ENCODE measurements at regions not wholly inside any gene's neighbourhood (a gene's known extent, or its start where the extent isn't known, plus 50 kb on each side); places are given as distances from the start of the nearest gene placed in this dataset.

- Mint-ChIP-seq H3K36me3 (ENCODE audit: low read depth) (no peaks in the 10 kb centered on the region), H3K27me3 (ENCODE audit: low read depth) (peaks cover 8% of the 10 kb centered on the region), H3K9me3 (ENCODE audit: low read depth) (no peaks in the 10 kb centered on the region), H3K4me1 (ENCODE audit: low read depth) (no peaks in the 10 kb centered on the region), H3K27ac (ENCODE audit: unreplicated experiment) (no peak overlapping the region), H3K4me3 (ENCODE audit: unreplicated experiment) (no peak overlapping the region)
- DNase-seq (ENCODE audit: low spot score) = no peak
- no peak for TF ChIP-seq CTCF (IDR thresholded peaks at IDR 0.05)
Observed at GRCh38 chr9:22913518-22913917, 466.9 kb downstream of the DMRTA1 start.

DNA sequence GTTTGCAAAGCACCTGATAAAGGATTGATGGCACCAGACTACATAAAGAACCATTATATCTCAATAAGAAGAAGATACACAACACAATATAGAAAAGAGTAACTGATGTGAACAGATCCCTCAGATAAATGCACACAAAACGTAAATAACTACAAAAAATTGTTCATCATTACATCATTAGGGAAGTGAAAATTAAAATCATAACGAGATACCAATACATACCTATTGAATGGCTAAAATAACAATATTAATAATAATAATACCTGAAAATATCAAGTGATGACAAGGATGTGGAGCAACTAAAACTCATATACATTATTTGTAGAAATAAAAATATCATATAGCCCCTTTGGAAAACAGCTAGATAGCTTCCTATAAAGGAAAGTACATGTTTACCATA lies 469.5 kb downstream of the DMRTA1 start:
- H3K27ac Mint-ChIP-seq (ENCODE audit: unreplicated experiment) = no peak overlapping the region
- DNase-seq (ENCODE audit: low spot score) = no peak
- no peaks in the 10 kb centered on the region for H3K36me3 Mint-ChIP-seq (ENCODE audit: low read depth)
- H3K4me1 Mint-ChIP-seq (ENCODE audit: low read depth) = no peaks in the 10 kb centered on the region
- H3K4me3 Mint-ChIP-seq (ENCODE audit: unreplicated experiment) = no peak overlapping the region
- H3K9me3 Mint-ChIP-seq (ENCODE audit: low read depth) = no peaks in the 10 kb centered on the region
- TF ChIP-seq CTCF (IDR thresholded peaks at IDR 0.05) = no peak
- peaks cover 10% of the 10 kb centered on the region for H3K27me3 Mint-ChIP-seq (ENCODE audit: low read depth)

DNA sequence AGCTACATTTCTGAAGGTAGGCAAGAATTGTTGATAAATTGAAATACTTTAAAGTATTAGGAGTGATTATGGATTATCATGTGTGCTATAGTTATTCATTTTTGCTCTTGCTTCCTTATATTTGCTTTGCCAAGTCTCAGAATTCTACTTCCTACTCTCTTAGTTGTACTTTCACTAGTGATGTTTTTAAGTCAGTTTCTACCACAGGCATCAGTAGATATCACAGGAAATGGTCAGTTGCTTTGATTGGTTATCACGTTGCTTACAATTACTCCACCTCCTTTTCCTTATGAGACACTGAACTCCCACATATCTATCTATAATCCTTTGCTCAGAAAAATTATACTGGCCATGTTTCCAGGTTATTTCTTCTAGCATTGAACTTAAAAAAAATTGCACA lies 472.8 kb downstream of the DMRTA1 start:
- H3K4me3 Mint-ChIP-seq (ENCODE audit: unreplicated experiment) = no peak overlapping the region
- TF ChIP-seq CTCF (IDR thresholded peaks at IDR 0.05) = no peak
- peaks cover 10% of the 10 kb centered on the region for H3K27me3 Mint-ChIP-seq (ENCODE audit: low read depth)
- H3K4me1 Mint-ChIP-seq (ENCODE audit: low read depth) = no peaks in the 10 kb centered on the region
- H3K36me3 Mint-ChIP-seq (ENCODE audit: low read depth) = no peaks in the 10 kb centered on the region
- H3K9me3 Mint-ChIP-seq (ENCODE audit: low read depth) = no peaks in the 10 kb centered on the region
- H3K27ac Mint-ChIP-seq (ENCODE audit: unreplicated experiment) = no peak overlapping the region
- no peak for DNase-seq (ENCODE audit: low spot score)

DNA sequence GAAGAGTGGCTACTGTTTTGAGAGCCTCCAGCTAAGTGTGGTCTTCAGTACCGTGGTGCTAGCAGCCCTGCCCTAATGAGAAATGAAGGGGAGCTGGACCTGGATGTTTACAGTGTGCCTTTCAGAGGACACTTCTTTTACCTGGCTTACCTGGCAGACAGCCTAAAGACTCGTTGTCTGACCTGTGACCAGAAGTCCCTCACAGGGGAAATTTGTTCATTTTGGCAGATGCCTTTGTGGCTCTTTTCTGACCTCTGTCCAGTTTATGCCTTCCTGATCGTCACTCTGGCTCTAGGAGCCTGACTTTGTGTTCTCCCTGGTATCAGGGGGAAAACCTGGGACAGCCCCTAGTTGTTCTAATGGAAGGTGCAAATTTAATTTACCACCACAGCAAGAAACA lies 475.1 kb downstream of the DMRTA1 start:
- TF ChIP-seq CTCF (IDR thresholded peaks at IDR 0.05) = no peak
- Mint-ChIP-seq H3K27me3 (ENCODE audit: low read depth) (peaks cover 9% of the 10 kb centered on the region), H3K27ac (ENCODE audit: unreplicated experiment) (no peak overlapping the region), H3K9me3 (ENCODE audit: low read depth) (no peaks in the 10 kb centered on the region), H3K36me3 (ENCODE audit: low read depth) (no peaks in the 10 kb centered on the region), H3K4me3 (ENCODE audit: unreplicated experiment) (no peak overlapping the region), H3K4me1 (ENCODE audit: low read depth) (no peaks in the 10 kb centered on the region)
- DNase-seq (ENCODE audit: low spot score) = no peak

DNA sequence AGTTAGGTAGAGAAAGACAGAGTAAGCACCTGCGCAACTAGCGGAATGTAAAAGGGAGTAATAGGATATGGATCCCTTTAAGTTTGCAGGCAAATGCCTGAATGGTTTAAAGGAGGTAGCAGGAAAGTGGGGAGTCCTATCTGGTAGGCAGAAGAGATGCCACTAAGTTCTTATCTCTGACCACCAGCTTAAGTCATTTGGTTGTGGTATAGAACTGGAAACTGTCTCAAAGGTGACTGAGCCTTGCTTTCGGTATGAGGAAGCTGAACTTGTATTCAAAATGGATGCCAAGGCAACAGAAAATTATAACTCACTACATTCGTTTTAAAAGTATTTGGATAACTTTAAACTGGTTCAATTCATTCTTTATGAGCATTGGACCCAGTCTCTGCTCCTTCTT lies 475.6 kb downstream of the DMRTA1 start:
- no peaks in the 10 kb centered on the region for H3K9me3 Mint-ChIP-seq (ENCODE audit: low read depth)
- H3K4me3 Mint-ChIP-seq (ENCODE audit: unreplicated experiment) = no peak overlapping the region
- peaks cover 9% of the 10 kb centered on the region for H3K27me3 Mint-ChIP-seq (ENCODE audit: low read depth)
- no peaks in the 10 kb centered on the region for H3K36me3 Mint-ChIP-seq (ENCODE audit: low read depth)
- no peak for TF ChIP-seq CTCF (IDR thresholded peaks at IDR 0.05)
- DNase-seq (ENCODE audit: low spot score) = no peak
- no peak overlapping the region for H3K27ac Mint-ChIP-seq (ENCODE audit: unreplicated experiment)
- H3K4me1 Mint-ChIP-seq (ENCODE audit: low read depth) = no peaks in the 10 kb centered on the region
